H1 (cell line): ENCODE measurements at regions not wholly inside any gene's neighbourhood (a gene's known extent, or its start where the extent isn't known, plus 50 kb on each side); places are given as distances from the start of the nearest gene placed in this dataset.
A peak's percentile ranks its signal among the peaks of the same experiment; 100 is the strongest.

Source experiments
- CTCF ChIA-PET: fragments of 300-600 bp; sonication (Branson Sonifier 250); formaldehyde crosslinking; loops from one replicate; lab custom pipeline; 2021; ENCODE audit not compliant: partially characterized antibody; lab: Charles Lee
- POLR2A ChIA-PET: fragments of 300-600 bp; sonication (Branson Sonifier 250); formaldehyde crosslinking; loops from one replicate; lab custom pipeline; 2021; ENCODE audit warnings: inconsistent platforms; ENCODE audit not compliant: partially characterized antibody; lab: Charles Lee
- DNase-seq, 2 experiments: peaks; one replicate each; pipeline versions ENCODE4 v3.0.0 to v3.0.0-alpha.2; 2010 to 2022; ENCODE audit warnings: low spot score in 2 of 2, low read depth in 1 of 2, mixed read lengths in 1 of 2
- FAIRE-seq: peaks from 2 replicates; lab custom pipeline; 2011; peaks lifted over from hg19 to GRCh38; lab: Jason Lieb, UNC
- H2AFZ ChIP-seq: 2 replicates; pipeline ENCODE4 v1.8.1; 2012; ENCODE audit warnings: low read length, inconsistent platforms
- H2AK5ac ChIP-seq: 2 replicates; pipeline ENCODE4 v1.6.1; 2013; ENCODE audit warnings: low read depth, low read length
- H2BK120ac ChIP-seq: replicated peaks from 2 replicates; pipeline ENCODE3; 2013; ENCODE audit warnings: low read depth, low read length, inconsistent platforms
- H2BK12ac ChIP-seq: 2 replicates; pipeline ENCODE4 v1.6.1; 2013; ENCODE audit warnings: low read depth, low read length
- H2BK15ac ChIP-seq: 2 replicates; pipeline ENCODE4 v1.6.1; 2013; ENCODE audit warnings: low read length
- H2BK20ac ChIP-seq: 2 replicates; pipeline ENCODE4 v1.6.1; 2013; ENCODE audit warnings: low read length
- H2BK5ac ChIP-seq: 2 replicates; pipeline ENCODE4 v1.6.1; 2013; ENCODE audit warnings: low read depth, low read length
- H3K14ac ChIP-seq: 2 replicates; pipeline ENCODE4 v1.6.1; 2013; ENCODE audit warnings: inconsistent platforms; ENCODE audit not compliant: insufficient read length
- H3K18ac ChIP-seq: 2 replicates; pipeline ENCODE4 v1.6.1; 2013; ENCODE audit warnings: low read length; ENCODE audit errors: extremely low read depth
- H3K23ac ChIP-seq: 2 replicates; pipeline ENCODE4 v1.6.1; 2013; ENCODE audit warnings: inconsistent platforms; ENCODE audit not compliant: insufficient read length
- H3K23me2 ChIP-seq: 2 replicates; pipeline ENCODE4 v1.6.1; 2013; ENCODE audit warnings: low read depth, low read length
- H3K27ac ChIP-seq: 2 replicates; pipeline ENCODE4 v1.6.1; 2011; ENCODE audit warnings: low read depth, low read length, inconsistent platforms
- H3K27me3 ChIP-seq, 4 experiments: replicated peaks in 1 of 4; 1 replicate in 1 of 4; 2 replicates in 3 of 4; pipeline versions ENCODE4 v1.6.1 to v1.8.1; 2011 to 2013; ENCODE audit warnings: low read length in 3 of 4, mild to moderate bottlenecking in 3 of 4, inconsistent platforms in 2 of 4, mixed read lengths in 2 of 4, moderate library complexity in 1 of 4; ENCODE audit not compliant: control insufficient read depth in 3 of 4, insufficient read depth in 3 of 4; ENCODE audit errors: extremely low read depth in 1 of 4
- H3K36me3 ChIP-seq, 4 experiments: 2 replicates each; pipeline versions ENCODE4 v1.6.1 to v1.8.1; 2011 to 2013; ENCODE audit warnings: mild to moderate bottlenecking in 4 of 4, low read length in 3 of 4, moderate library complexity in 2 of 4, control low read depth in 1 of 4, inconsistent platforms in 1 of 4; ENCODE audit not compliant: insufficient read depth in 4 of 4, control insufficient read depth in 2 of 4
- H3K4ac ChIP-seq: replicated peaks from 2 replicates; pipeline ENCODE3; 2013; ENCODE audit warnings: low read length, low read depth, mixed read lengths, inconsistent platforms; ENCODE audit not compliant: insufficient read length
- H3K4me1 ChIP-seq, 4 experiments: replicated peaks in 1 of 4; 1 replicate in 1 of 4; 2 replicates in 3 of 4; pipeline versions ENCODE4 v1.6.1 to v1.8.1; 2011 to 2013; ENCODE audit warnings: low read length in 3 of 4, inconsistent platforms in 2 of 4, mixed read lengths in 1 of 4; ENCODE audit not compliant: insufficient read depth in 4 of 4, control insufficient read depth in 3 of 4
- H3K4me2 ChIP-seq, 2 experiments: 2 replicates each; pipeline versions ENCODE4 v1.6.1 to v1.8.1; 2011 to 2013; ENCODE audit warnings: low read depth in 2 of 2, low read length in 2 of 2, control low read depth in 1 of 2, inconsistent platforms in 1 of 2, mild to moderate bottlenecking in 1 of 2; ENCODE audit not compliant: insufficient read depth in 1 of 2
- H3K4me3 ChIP-seq, 4 experiments: fragments of 200-600, 300-600 bp in 1 of 4; sonication (generic), shearing (Covaris generic), sonication (Bioruptor Twin) in 1 of 4; 2 replicates each; pipeline versions ENCODE4 v1.5.1 to v1.8.1; 2011 to 2016; ENCODE audit warnings: low read length in 4 of 4, low read depth in 3 of 4, control low read depth in 2 of 4, inconsistent platforms in 2 of 4, mild to moderate bottlenecking in 2 of 4, mixed read lengths in 1 of 4, moderate library complexity in 1 of 4; ENCODE audit not compliant: insufficient read depth in 2 of 4; ENCODE audit errors: extremely low read depth in 1 of 4
- H3K56ac ChIP-seq: replicated peaks from 2 replicates; pipeline ENCODE3; 2013; ENCODE audit warnings: low read depth, mild to moderate bottlenecking, mixed read lengths, low read length, inconsistent platforms; ENCODE audit not compliant: insufficient read length
- H3K79me1 ChIP-seq: 2 replicates; pipeline ENCODE4 v1.6.1; 2013; ENCODE audit warnings: low read depth, low read length, control low read depth
- H3K79me2 ChIP-seq, 2 experiments: 2 replicates each; pipeline versions ENCODE4 v1.6.1 to v1.8.1; 2012 to 2013; ENCODE audit warnings: low read length in 2 of 2, mild to moderate bottlenecking in 2 of 2, inconsistent platforms in 1 of 2; ENCODE audit not compliant: insufficient read depth in 2 of 2, control insufficient read depth in 1 of 2
- H3K9ac ChIP-seq, 4 experiments: replicated peaks in 1 of 4; 1 replicate in 1 of 4; 2 replicates in 3 of 4; pipeline versions ENCODE4 v1.6.1 to v1.8.1; 2011 to 2013; ENCODE audit warnings: low read depth in 3 of 4, low read length in 3 of 4, control low read depth in 2 of 4, mild to moderate bottlenecking in 2 of 4, moderate library complexity in 2 of 4, inconsistent platforms in 1 of 4; ENCODE audit errors: extremely low read depth in 1 of 4
- H3K9me3 ChIP-seq, 2 experiments: 2 replicates each; pipeline versions ENCODE4 v1.6.1 to v1.8.1; 2012 to 2013; ENCODE audit warnings: mild to moderate bottlenecking in 2 of 2, moderate library complexity in 2 of 2, control low read depth in 1 of 2, inconsistent platforms in 1 of 2, low read depth in 1 of 2, low read length in 1 of 2, mixed read lengths in 1 of 2; ENCODE audit not compliant: insufficient read depth in 2 of 2
- H4K20me1 ChIP-seq, 2 experiments: replicated peaks in 1 of 2; 2 replicates each; pipeline versions ENCODE3 to v1.8.1; 2011 to 2013; ENCODE audit warnings: inconsistent platforms in 2 of 2, low read length in 2 of 2, mild to moderate bottlenecking in 1 of 2; ENCODE audit not compliant: insufficient read depth in 2 of 2, control insufficient read depth in 1 of 2
- H4K5ac ChIP-seq: 2 replicates; pipeline ENCODE4 v1.6.1; 2013; ENCODE audit warnings: low read length, low read depth, mixed read lengths, inconsistent platforms; ENCODE audit not compliant: insufficient read length
- H4K8ac ChIP-seq: 2 replicates; pipeline ENCODE4 v1.8.0; 2013; ENCODE audit warnings: mild to moderate bottlenecking, moderate library complexity, low read length, inconsistent platforms; ENCODE audit not compliant: insufficient read depth; ENCODE audit errors: extremely low read depth
- H4K91ac ChIP-seq: replicated peaks from 2 replicates; pipeline ENCODE3; 2013; ENCODE audit warnings: low read length, mixed read lengths, inconsistent platforms; ENCODE audit not compliant: insufficient read length
- ATF2 ChIP-seq: IDR thresholded peaks from 2 replicates; pipeline ENCODE4 v1.6.1; 2012; ENCODE audit warnings: low read length, inconsistent platforms
- BRCA1 ChIP-seq: IDR thresholded peaks from 2 replicates; pipeline ENCODE4 v1.6.1; 2012; ENCODE audit warnings: low read depth, low read length, improper control_type of control experiment
- CBX8 ChIP-seq: fragments of 300-800, 300-1000 bp; sonication (generic); IDR thresholded peaks from 2 replicates; pipeline ENCODE4 v1.7.1; 2016; ENCODE audit warnings: low read depth, low read length, borderline replicate concordance
- CTBP2 ChIP-seq: IDR thresholded peaks from 2 replicates; pipeline ENCODE4 v1.7.0; 2011; ENCODE audit warnings: borderline replicate concordance, mild to moderate bottlenecking, moderate library complexity, mixed read lengths, low read length; ENCODE audit not compliant: insufficient read depth, insufficient read length
- KDM1A ChIP-seq: fragments of 200-600, 300-600 bp; sonication (generic); IDR thresholded peaks from 2 replicates; pipeline ENCODE4 v1.7.1; 2016; ENCODE audit warnings: mild to moderate bottlenecking, low read length, borderline replicate concordance
- KDM4A ChIP-seq: IDR thresholded peaks from one replicate; pipeline ENCODE4 v1.7.1; 2012; ENCODE audit warnings: low read depth, mild to moderate bottlenecking, moderate library complexity, low read length, inconsistent platforms; ENCODE audit not compliant: severe bottlenecking
- KDM5A ChIP-seq: fragments of 200-600 bp; IDR thresholded peaks from 2 replicates; pipeline ENCODE4 v1.7.1; 2012; ENCODE audit warnings: mild to moderate bottlenecking, low read length, inconsistent platforms, mixed read lengths
- MAFK ChIP-seq: IDR thresholded peaks from 2 replicates; pipeline ENCODE4 v1.6.1; 2012; ENCODE audit warnings: low read depth, mild to moderate bottlenecking, improper control_type of control experiment, low read length
- SIRT6 ChIP-seq: IDR thresholded peaks from one replicate; pipeline ENCODE4 v1.7.1; 2012; ENCODE audit warnings: low read length, inconsistent platforms
- SP4 ChIP-seq: IDR thresholded peaks from 2 replicates; pipeline ENCODE4 v1.6.1; 2012; ENCODE audit warnings: low read length, inconsistent platforms
- SRF ChIP-seq: IDR thresholded peaks from 2 replicates; pipeline ENCODE4 v1.6.1; 2011; ENCODE audit warnings: mild to moderate bottlenecking, low read depth, low read length, moderate library complexity
- TEAD4 ChIP-seq: IDR thresholded peaks from 2 replicates; pipeline ENCODE4 v1.6.1; 2012; ENCODE audit warnings: low read depth, low read length, inconsistent platforms, mixed read lengths
- ZNF274 ChIP-seq: IDR thresholded peaks from 2 replicates; pipeline ENCODE4 v1.7.0; 2012; ENCODE audit warnings: low read length, borderline replicate concordance; ENCODE audit errors: extremely low read depth
- WGBS, 2 experiments: shearing (Covaris generic) in 1 of 2; methylation state at CpG; one replicate each; pipeline versions ENCODE4 v1.1.6 to v1.1.7; 2013 to 2015; ENCODE audit warnings: low lambda C conversion rate in 2 of 2, mixed read lengths in 2 of 2, inconsistent platforms in 1 of 2, low coverage in 1 of 2, missing lambda C conversion rate in 1 of 2; ENCODE audit not compliant: insufficient replicate concordance in 2 of 2, insufficient coverage in 1 of 2, insufficient read length in 1 of 2; ENCODE audit errors: extremely low coverage in 1 of 2, missing lambda C conversion rate in 1 of 2; 5-methylcytosine and 5-hydroxymethylcytosine counted together

DNA sequence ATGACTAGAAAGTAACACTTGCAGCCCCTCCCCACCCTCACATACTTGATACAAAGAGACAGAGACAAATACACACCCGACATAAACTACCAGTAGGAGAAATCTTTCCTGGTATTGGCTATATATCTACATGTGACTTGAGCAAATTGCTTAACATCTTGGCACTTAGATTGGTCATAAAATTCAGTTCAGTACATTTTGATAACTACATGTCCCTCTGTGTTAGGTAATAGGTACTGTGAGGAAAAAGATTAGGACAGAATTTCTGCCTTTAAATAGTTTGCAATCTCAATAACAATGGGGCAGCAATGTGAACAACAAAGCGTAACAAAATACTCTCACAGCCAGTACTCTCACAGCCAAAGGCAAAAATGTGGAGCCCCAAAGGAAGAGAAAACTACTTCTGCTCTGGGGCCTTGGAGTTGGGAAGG lies 670.0 kb upstream of the ACVR2A start:
- H3K4ac ChIP-seq, result no peak overlapping the region
- H3K56ac ChIP-seq, result no peak overlapping the region
- no peak overlapping the region for H2BK15ac ChIP-seq
- no peak overlapping the region for H3K27ac ChIP-seq
- H3K18ac ChIP-seq, result no peak overlapping the region
- DNase-seq, result no peak
- no peaks in the 10 kb centered on the region for H3K36me3 ChIP-seq
- peak; percentile 95 for FAIRE-seq
- no peak overlapping the region; the same call in 1 of the 2 replicates for H2BK12ac ChIP-seq
- peak overlapping the region in 1 of 4 experiments; percentile 38; a peak in 1 of 8 replicates for H3K4me3 ChIP-seq
- no peak overlapping the region for H4K91ac ChIP-seq
- H4K5ac ChIP-seq, result peak overlapping the region; percentile 26
- POLR2A ChIA-PET, result no interaction called here
- H2AFZ ChIP-seq, result no peak overlapping the region
- no peaks in the 10 kb centered on the region for H3K9me3 ChIP-seq
- no peaks in the 10 kb centered on the region for H3K79me1 ChIP-seq
- H3K27me3 ChIP-seq, result no peaks in the 10 kb centered on the region
- no peak overlapping the region for H2BK120ac ChIP-seq
- H3K9ac ChIP-seq, result no peak overlapping the region
- H4K8ac ChIP-seq, result no peak overlapping the region
- peaks cover 0 to 7% (median 4%) of the 10 kb centered on the region in 4 experiments; a peak in 2 of 7 replicates for H3K4me1 ChIP-seq
- no peak overlapping the region for H2BK5ac ChIP-seq
- H2BK20ac ChIP-seq, result no peak overlapping the region
- no peaks in the 10 kb centered on the region for H4K20me1 ChIP-seq
- WGBS, 2 experiments, result 23% methylated on average over 2 of the region's 2 CpGs; no CpG with 5 or more reads in 1 of the 2 experiments
- CTCF ChIA-PET, result no interaction called here
- H3K23ac ChIP-seq, result no peak overlapping the region
- no peaks in the 10 kb centered on the region for H3K23me2 ChIP-seq
- no peaks in the 10 kb centered on the region for H3K79me2 ChIP-seq
- no peak overlapping the region for H3K14ac ChIP-seq
- H3K4me2 ChIP-seq, result peak overlapping the region; percentile 44 to 60
- no peak overlapping the region for H2AK5ac ChIP-seq
- TF ChIP-seq CBX8, result no peak
- TF ChIP-seq SIRT6, result no peak
- TF ChIP-seq KDM5A, result no peak
- TF ChIP-seq KDM1A, result no peak
- TF ChIP-seq SRF, result no peak
- TF ChIP-seq SP4, result no peak
- no peak for TF ChIP-seq CTBP2
- TF ChIP-seq ATF2, result no peak
- TF ChIP-seq MAFK, result no peak
- TF ChIP-seq TEAD4, result peak; percentile 92
- TF ChIP-seq KDM4A, result no peak
- no peak for TF ChIP-seq BRCA1
- no peak for TF ChIP-seq ZNF274
